GM23248 (cell line): ENCODE measurements at regions not wholly inside any gene's neighbourhood (a gene's known extent, or its start where the extent isn't known, plus 50 kb on each side); places are given as distances from the start of the nearest gene placed in this dataset.

Experiments
- EZH2 ChIP-seq: fragments of 200-600 bp; sonication (generic); IDR thresholded peaks from 2 replicates; pipeline ENCODE4 v1.6.1; 2018; ENCODE audit warnings: antibody characterized with exemption, mild to moderate bottlenecking; ENCODE audit not compliant: insufficient read depth, poor library complexity, severe bottlenecking
- EZH2phosphoT487 ChIP-seq: fragments of 200-600 bp; sonication (generic); IDR thresholded peaks from 2 replicates; pipeline ENCODE4 v1.6.1; 2018; ENCODE audit warnings: antibody characterized with exemption, moderate library complexity, mild to moderate bottlenecking, low read depth; ENCODE audit not compliant: insufficient read depth

- TF ChIP-seq EZH2 (no peak), EZH2phosphoT487 (no peak)
Measured at GRCh38 chr1:147837964-147838292, 64.7 kb upstream of the GJA8 start.
